Neural crest cell (in vitro differentiated cells): ENCODE measurements at regions not wholly inside any gene's neighbourhood (a gene's known extent, or its start where the extent isn't known, plus 50 kb on each side); places are given as distances from the start of the nearest gene placed in this dataset.
"Not testable (repeated sequence)": the region's sequence is repeated elsewhere in the genome, so short reads cannot be mapped to it uniquely, and the experiment has no call there.

ENCODE experiments used
- DNase-seq: peaks from one replicate; pipeline ENCODE4 v3.0.0; 2021; ENCODE audit warnings: low read depth, mixed read lengths, low spot score
- H3K27ac Mint-ChIP-seq: one replicate; pipeline ENCODE4 v1.8.0; 2021; ENCODE audit warnings: mild to moderate bottlenecking, mixed read lengths; ENCODE audit not compliant: unreplicated experiment
- H3K27me3 Mint-ChIP-seq: 2 replicates; pipeline ENCODE4 v1.8.0; 2021; ENCODE audit warnings: low read depth, mild to moderate bottlenecking, mixed read lengths
- H3K36me3 Mint-ChIP-seq: 2 replicates; pipeline ENCODE4 v1.8.0; 2021; ENCODE audit warnings: low read depth, mild to moderate bottlenecking, mixed read lengths
- H3K4me1 Mint-ChIP-seq: 2 replicates; pipeline ENCODE4 v1.8.0; 2021; ENCODE audit warnings: mixed read lengths
- H3K4me3 Mint-ChIP-seq: one replicate; pipeline ENCODE4 v1.8.0; 2021; ENCODE audit warnings: mild to moderate bottlenecking, mixed read lengths
- H3K9me3 Mint-ChIP-seq: 2 replicates; pipeline ENCODE4 v1.8.0; 2021; ENCODE audit warnings: mixed read lengths
- CTCF ChIP-seq: fragments of 200-600 bp; sonication (generic); conservative IDR thresholded peaks from 2 replicates; pipeline ENCODE4 v1.5.0; 2021; ENCODE audit warnings: antibody characterized with exemption, mild to moderate bottlenecking

- no peak for TF ChIP-seq CTCF
- no peaks in the 10 kb centered on the region for H3K27me3 Mint-ChIP-seq
- DNase-seq = peak; percentile 24
- peaks cover 9% of the 10 kb centered on the region for H3K9me3 Mint-ChIP-seq
- H3K36me3 Mint-ChIP-seq = peaks cover 2% of the 10 kb centered on the region
- peaks cover 3% of the 10 kb centered on the region for H3K4me1 Mint-ChIP-seq
- no peak overlapping the region for H3K4me3 Mint-ChIP-seq
- no peak overlapping the region for H3K27ac Mint-ChIP-seq
These were observed 146.6 kb upstream of the P2RY1 start for GRCh38 chr3:152688313-152688712.

- not testable (repeated sequence) for H3K27me3 Mint-ChIP-seq, DNase-seq
These were observed 142.6 kb upstream of the P2RY1 start for GRCh38 chr3:152692326-152692725.

GRCh38 chr3:152693521-152694250 is 141.2 kb upstream of the P2RY1 start:
- H3K36me3 Mint-ChIP-seq, DNase-seq, H3K27me3 Mint-ChIP-seq, H3K27ac Mint-ChIP-seq, H3K4me1 Mint-ChIP-seq, H3K4me3 Mint-ChIP-seq: not testable (repeated sequence)
- peaks cover 15% of the 10 kb centered on the region for H3K9me3 Mint-ChIP-seq

More at GRCh38 chr3:152692326-152692725, 142.6 kb upstream of the P2RY1 start:
- not testable (repeated sequence) for H3K36me3 Mint-ChIP-seq, H3K4me3 Mint-ChIP-seq, H3K27ac Mint-ChIP-seq, H3K4me1 Mint-ChIP-seq
- H3K9me3 Mint-ChIP-seq = peaks cover 15% of the 10 kb centered on the region

GRCh38 chr3:152695840-152696239 is 139.1 kb upstream of the P2RY1 start:
- Mint-ChIP-seq H3K27me3 (no peaks in the 10 kb centered on the region), H3K9me3 (peaks cover 13% of the 10 kb centered on the region), H3K4me3 (no peak overlapping the region), H3K36me3 (no peaks in the 10 kb centered on the region), H3K27ac (no peak overlapping the region), H3K4me1 (no peaks in the 10 kb centered on the region)
- TF ChIP-seq CTCF = no peak
- no peak for DNase-seq

DNA sequence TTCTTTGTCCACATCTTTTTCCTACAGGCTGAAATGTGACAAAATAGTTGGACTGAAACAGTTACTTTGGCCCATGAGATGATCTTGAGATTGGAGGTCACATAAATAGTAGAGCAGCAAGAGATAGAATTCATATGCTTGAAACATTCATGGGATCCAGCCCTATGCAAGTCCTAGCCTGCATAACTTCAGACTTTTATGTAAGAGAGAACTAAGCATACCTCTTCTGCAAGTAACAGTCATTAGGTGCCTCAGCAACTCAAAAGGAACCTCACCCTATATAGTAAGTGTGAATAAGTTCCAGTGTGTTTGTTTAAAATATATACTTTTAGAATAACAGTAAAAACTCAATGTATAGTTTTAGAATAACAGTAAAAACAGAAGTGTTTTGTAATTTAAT is 138.0 kb upstream of the P2RY1 start:
- DNase-seq = no peak
- no peak for TF ChIP-seq CTCF
- H3K27me3 Mint-ChIP-seq = no peaks in the 10 kb centered on the region
- H3K4me3 Mint-ChIP-seq = no peak overlapping the region
- no peaks in the 10 kb centered on the region for H3K4me1 Mint-ChIP-seq
- peaks cover 4% of the 10 kb centered on the region for H3K36me3 Mint-ChIP-seq
- H3K27ac Mint-ChIP-seq = no peak overlapping the region
- H3K9me3 Mint-ChIP-seq = peaks cover 16% of the 10 kb centered on the region

DNA sequence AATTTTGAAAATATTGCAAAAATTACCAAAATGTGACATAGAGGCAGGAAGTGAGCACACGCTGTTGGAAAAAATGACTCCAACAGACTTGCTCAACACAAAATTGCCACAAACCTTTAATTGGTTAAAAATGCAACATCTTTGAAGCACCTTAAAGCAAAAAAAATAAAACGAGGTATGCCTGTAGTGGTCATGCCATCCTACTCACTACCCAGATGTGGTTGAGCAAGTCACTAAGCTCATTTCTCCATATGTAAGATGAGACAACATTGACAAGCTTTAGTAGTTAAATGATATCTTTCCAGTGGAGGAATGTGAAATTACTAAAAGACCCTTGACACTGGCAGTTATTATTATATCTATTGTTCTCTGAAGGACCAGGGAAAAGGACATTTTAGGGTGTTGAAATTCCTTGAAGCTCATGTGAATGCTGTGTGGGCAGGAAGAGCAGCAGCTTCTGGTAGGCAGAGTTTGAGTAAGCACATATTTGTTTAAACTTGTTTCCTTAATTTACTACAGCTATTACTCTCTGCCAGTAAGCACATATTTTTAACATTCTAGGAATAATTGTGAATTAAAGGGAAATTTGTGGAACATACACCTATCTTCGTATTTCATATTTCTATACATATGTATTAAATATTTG is 131.6 kb upstream of the P2RY1 start:
- no peak overlapping the region for H3K27ac Mint-ChIP-seq
- no peak for TF ChIP-seq CTCF
- DNase-seq = no peak
- no peaks in the 10 kb centered on the region for H3K27me3 Mint-ChIP-seq
- no peak overlapping the region for H3K4me3 Mint-ChIP-seq
- peaks cover 4% of the 10 kb centered on the region for H3K36me3 Mint-ChIP-seq
- no peaks in the 10 kb centered on the region for H3K4me1 Mint-ChIP-seq
- peaks cover 11% of the 10 kb centered on the region for H3K9me3 Mint-ChIP-seq
